Activated T-helper 17 cell treated with anti-CD3 and anti-CD28 coated beads, Interleukin-2, amount 50 U/mL, for 72 hours (primary cell): ENCODE measurements at regions not wholly inside any gene's neighbourhood (a gene's known extent, or its start where the extent isn't known, plus 50 kb on each side); places are given as distances from the start of the nearest gene placed in this dataset.

Source experiments
- ATAC-seq: fragments of 150-1000 bp; cut with Tn5 transposase; replicated peaks from 2 replicates; pipeline ENCODE4 v1.10.0; 2021; ENCODE audit warnings: mild to moderate bottlenecking, moderate library complexity
- H3K27ac Mint-ChIP-seq: one replicate; pipeline ENCODE4 v1.8.0; 2022; ENCODE audit warnings: mixed read lengths
- H3K27me3 Mint-ChIP-seq: one replicate; pipeline ENCODE4 v1.8.0; 2022; ENCODE audit warnings: mixed read lengths
- H3K36me3 Mint-ChIP-seq: one replicate; pipeline ENCODE4 v1.8.0; 2022; ENCODE audit warnings: low read depth, mild to moderate bottlenecking, mixed read lengths
- H3K4me1 Mint-ChIP-seq: one replicate; pipeline ENCODE4 v1.8.0; 2022; ENCODE audit warnings: mixed read lengths
- H3K4me3 Mint-ChIP-seq: one replicate; pipeline ENCODE4 v1.8.0; 2022; ENCODE audit warnings: mild to moderate bottlenecking, mixed read lengths
- H3K9me3 Mint-ChIP-seq: one replicate; pipeline ENCODE4 v1.8.0; 2022; ENCODE audit warnings: mixed read lengths

- Mint-ChIP-seq H3K9me3 (peaks cover 7% of the 10 kb centered on the region), H3K27me3 (no peaks in the 10 kb centered on the region), H3K4me3 (no peak overlapping the region), H3K36me3 (no peaks in the 10 kb centered on the region), H3K27ac (no peak overlapping the region), H3K4me1 (no peaks in the 10 kb centered on the region)
- no peak for ATAC-seq
These were observed 877.7 kb upstream of the CDH8 start for GRCh38 chr16:62913924-62914323.

GRCh38 chr16:62913333-62913732, 877.1 kb upstream of the CDH8 start:
- no peaks in the 10 kb centered on the region for H3K36me3 Mint-ChIP-seq
- peaks cover 12% of the 10 kb centered on the region for H3K9me3 Mint-ChIP-seq
- H3K4me1 Mint-ChIP-seq: no peaks in the 10 kb centered on the region
- H3K27ac Mint-ChIP-seq: no peak overlapping the region
- no peak for ATAC-seq
- no peak overlapping the region for H3K4me3 Mint-ChIP-seq
- no peaks in the 10 kb centered on the region for H3K27me3 Mint-ChIP-seq

GRCh38 chr16:62909597-62909996, 873.4 kb upstream of the CDH8 start:
- Mint-ChIP-seq H3K27me3 (no peaks in the 10 kb centered on the region), H3K27ac (no peak overlapping the region), H3K9me3 (peaks cover 15% of the 10 kb centered on the region), H3K4me1 (no peaks in the 10 kb centered on the region), H3K36me3 (no peaks in the 10 kb centered on the region), H3K4me3 (no peak overlapping the region)
- no peak for ATAC-seq

GRCh38 chr16:62907562-62907961, 871.3 kb upstream of the CDH8 start:
- Mint-ChIP-seq H3K27ac (no peak overlapping the region), H3K4me3 (no peak overlapping the region), H3K9me3 (peaks cover 19% of the 10 kb centered on the region), H3K4me1 (no peaks in the 10 kb centered on the region), H3K36me3 (no peaks in the 10 kb centered on the region), H3K27me3 (no peaks in the 10 kb centered on the region)
- no peak for ATAC-seq

DNA sequence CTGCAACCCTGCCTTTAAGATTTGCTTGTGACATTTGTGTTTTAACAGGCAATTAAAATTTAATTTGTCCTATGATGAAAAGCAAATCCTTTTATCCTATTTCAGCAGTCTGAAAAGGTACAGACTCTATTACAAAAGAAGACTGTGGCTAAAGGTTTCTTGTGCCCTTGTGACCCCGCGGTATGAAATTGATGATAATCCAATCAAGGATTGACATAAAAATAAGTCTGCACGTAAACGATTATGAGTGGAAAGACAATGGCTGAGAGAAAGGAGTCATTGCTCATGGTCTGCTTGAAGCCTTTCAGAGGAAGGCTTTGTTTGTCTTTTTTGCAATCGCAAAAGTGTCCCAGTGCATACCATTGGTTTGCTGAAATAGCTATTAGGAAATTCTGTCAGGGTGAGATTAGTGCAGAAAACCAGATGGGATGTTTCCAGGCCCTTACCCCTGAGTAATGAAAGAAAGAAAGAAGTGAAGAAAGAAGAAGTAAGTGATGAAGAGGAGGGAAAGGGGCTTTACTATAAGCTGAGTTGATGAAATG, 867.8 kb upstream of the CDH8 start:
- no peaks in the 10 kb centered on the region for H3K4me1 Mint-ChIP-seq
- no peak overlapping the region for H3K4me3 Mint-ChIP-seq
- no peak for ATAC-seq
- H3K27ac Mint-ChIP-seq: no peak overlapping the region
- no peaks in the 10 kb centered on the region for H3K36me3 Mint-ChIP-seq
- H3K27me3 Mint-ChIP-seq: no peaks in the 10 kb centered on the region
- peaks cover 16% of the 10 kb centered on the region for H3K9me3 Mint-ChIP-seq

DNA sequence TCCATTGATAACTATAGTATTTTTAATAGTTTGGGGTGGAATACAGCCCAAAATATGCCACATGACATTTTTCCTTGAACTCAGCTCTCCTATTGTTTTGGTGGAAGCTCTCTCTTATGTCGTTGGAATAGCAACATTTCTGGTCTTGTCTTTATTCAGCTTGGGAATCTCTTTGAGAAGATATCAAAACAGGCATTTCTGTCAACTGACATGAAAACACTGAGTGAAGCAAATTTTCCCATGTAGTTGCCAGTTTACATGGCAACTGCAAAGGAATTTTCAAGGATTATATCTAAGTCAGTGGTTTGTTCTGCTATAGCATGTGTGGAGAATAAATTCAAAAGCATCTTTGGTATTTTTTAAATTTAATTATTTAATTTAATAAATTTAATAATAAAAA, 863.5 kb upstream of the CDH8 start:
- Mint-ChIP-seq H3K4me1 (no peaks in the 10 kb centered on the region), H3K4me3 (no peak overlapping the region), H3K9me3 (peaks cover 21% of the 10 kb centered on the region), H3K36me3 (no peaks in the 10 kb centered on the region), H3K27me3 (no peaks in the 10 kb centered on the region), H3K27ac (no peak overlapping the region)
- no peak for ATAC-seq

GRCh38 chr16:62889097-62889496, 852.9 kb upstream of the CDH8 start:
- ATAC-seq: no peak
- Mint-ChIP-seq H3K4me3 (no peak overlapping the region), H3K4me1 (no peaks in the 10 kb centered on the region), H3K36me3 (no peaks in the 10 kb centered on the region), H3K27ac (no peak overlapping the region), H3K27me3 (no peaks in the 10 kb centered on the region), H3K9me3 (peaks cover 28% of the 10 kb centered on the region)

- Mint-ChIP-seq H3K36me3 (no peaks in the 10 kb centered on the region), H3K4me3 (no peak overlapping the region), H3K9me3 (peaks cover 18% of the 10 kb centered on the region), H3K27ac (no peak overlapping the region), H3K27me3 (no peaks in the 10 kb centered on the region), H3K4me1 (no peaks in the 10 kb centered on the region)
- no peak for ATAC-seq
These were observed 847.3 kb upstream of the CDH8 start for GRCh38 chr16:62883509-62883908.

DNA sequence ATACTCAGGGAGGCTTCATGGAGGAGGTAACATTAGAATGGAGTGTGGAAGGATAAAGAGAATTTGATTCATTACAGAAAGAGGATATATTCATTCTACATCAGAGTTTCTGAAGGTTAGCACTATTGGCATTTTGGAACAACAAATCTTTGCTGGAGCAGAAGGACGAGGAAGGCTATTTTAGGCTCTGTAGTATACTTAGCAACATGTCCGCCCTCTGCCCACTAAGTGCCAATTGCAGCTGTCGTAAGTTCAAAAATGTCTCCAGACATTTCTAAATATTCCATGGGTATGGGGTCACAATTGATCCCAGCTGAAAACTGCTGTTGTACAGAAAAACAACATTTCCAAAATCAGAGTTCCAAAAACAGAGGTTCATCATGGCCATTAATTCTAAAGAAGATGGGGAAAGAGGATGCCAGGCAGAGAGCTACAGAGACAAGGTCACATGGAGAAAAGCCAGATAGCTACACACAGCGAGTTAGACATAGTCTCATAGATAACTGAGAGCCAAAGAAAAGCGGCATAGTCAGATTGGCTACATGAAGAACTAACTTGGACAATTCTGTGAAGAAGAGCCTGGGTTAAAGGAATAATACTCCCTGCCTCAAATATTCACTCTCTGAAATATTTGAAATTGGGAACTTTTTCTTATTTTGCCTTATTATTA, 846.4 kb upstream of the CDH8 start:
- Mint-ChIP-seq H3K27me3 (no peaks in the 10 kb centered on the region), H3K36me3 (no peaks in the 10 kb centered on the region), H3K9me3 (peaks cover 16% of the 10 kb centered on the region)

GRCh38 chr16:62876133-62876532, 839.9 kb upstream of the CDH8 start:
- Mint-ChIP-seq H3K36me3 (no peaks in the 10 kb centered on the region), H3K27me3 (no peaks in the 10 kb centered on the region), H3K9me3 (peaks cover 24% of the 10 kb centered on the region), H3K4me1 (no peaks in the 10 kb centered on the region), H3K27ac (no peak overlapping the region), H3K4me3 (no peak overlapping the region)
- no peak for ATAC-seq

More for the DNA sequence above, 846.4 kb upstream of the CDH8 start:
- ATAC-seq: no peak
- Mint-ChIP-seq H3K27ac (no peak overlapping the region), H3K4me1 (no peaks in the 10 kb centered on the region), H3K4me3 (no peak overlapping the region)

- Mint-ChIP-seq H3K4me3 (no peak overlapping the region), H3K27ac (no peak overlapping the region), H3K27me3 (no peaks in the 10 kb centered on the region), H3K36me3 (no peaks in the 10 kb centered on the region), H3K4me1 (no peaks in the 10 kb centered on the region), H3K9me3 (peaks cover 24% of the 10 kb centered on the region)
- no peak for ATAC-seq
These were observed 836.1 kb upstream of the CDH8 start for GRCh38 chr16:62872339-62872738.

DNA sequence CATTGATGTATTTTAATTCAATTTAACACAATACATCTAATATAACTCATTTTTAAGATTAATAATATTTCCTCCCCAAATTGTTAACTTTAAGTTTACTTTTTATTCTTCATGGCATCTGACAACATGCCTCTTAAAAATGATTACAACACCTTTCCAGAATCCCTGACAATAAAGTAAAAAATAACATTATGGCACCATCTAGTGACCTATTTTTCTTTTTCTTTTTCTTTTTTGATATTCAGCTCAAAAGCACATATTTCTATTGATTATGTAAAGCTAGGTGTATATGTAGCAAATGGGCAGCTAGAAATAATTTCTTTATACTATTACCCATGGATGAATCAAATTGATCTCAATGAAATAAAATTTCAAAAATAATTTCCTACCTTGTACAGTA, 834.3 kb upstream of the CDH8 start:
- Mint-ChIP-seq H3K4me1 (no peaks in the 10 kb centered on the region), H3K27ac (no peak overlapping the region)

GRCh38 chr16:62869837-62870236, 833.6 kb upstream of the CDH8 start:
- Mint-ChIP-seq H3K4me1 (no peaks in the 10 kb centered on the region), H3K27me3 (no peaks in the 10 kb centered on the region), H3K36me3 (no peaks in the 10 kb centered on the region), H3K9me3 (peaks cover 13% of the 10 kb centered on the region), H3K4me3 (no peak overlapping the region), H3K27ac (no peak overlapping the region)
- no peak for ATAC-seq

More for the DNA sequence above, 834.3 kb upstream of the CDH8 start:
- ATAC-seq: no peak
- no peak overlapping the region for H3K4me3 Mint-ChIP-seq
- H3K27me3 Mint-ChIP-seq: no peaks in the 10 kb centered on the region
- H3K36me3 Mint-ChIP-seq: no peaks in the 10 kb centered on the region
- peaks cover 19% of the 10 kb centered on the region for H3K9me3 Mint-ChIP-seq

DNA sequence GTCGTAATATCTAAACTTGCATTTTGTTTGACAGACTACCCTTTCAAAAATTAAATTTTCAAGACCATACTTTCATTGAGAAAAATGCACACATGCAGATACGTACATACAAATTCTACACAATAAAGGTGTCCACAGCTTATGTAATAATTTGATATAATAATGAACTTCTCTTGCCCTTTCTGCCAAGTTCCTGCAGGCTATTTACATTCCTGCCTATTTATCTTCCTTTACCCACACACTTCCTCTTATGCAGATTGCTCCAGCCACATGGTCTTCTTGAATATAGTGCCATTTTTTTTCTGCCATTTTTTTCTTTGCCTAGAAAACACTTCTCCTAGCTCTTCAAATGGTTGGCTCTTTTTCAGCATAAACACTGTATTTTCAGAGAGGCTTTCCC, 826.9 kb upstream of the CDH8 start:
- ATAC-seq: no peak
- Mint-ChIP-seq H3K27me3 (no peaks in the 10 kb centered on the region), H3K36me3 (no peaks in the 10 kb centered on the region), H3K27ac (no peak overlapping the region), H3K4me3 (no peak overlapping the region), H3K4me1 (no peaks in the 10 kb centered on the region), H3K9me3 (peaks cover 19% of the 10 kb centered on the region)

DNA sequence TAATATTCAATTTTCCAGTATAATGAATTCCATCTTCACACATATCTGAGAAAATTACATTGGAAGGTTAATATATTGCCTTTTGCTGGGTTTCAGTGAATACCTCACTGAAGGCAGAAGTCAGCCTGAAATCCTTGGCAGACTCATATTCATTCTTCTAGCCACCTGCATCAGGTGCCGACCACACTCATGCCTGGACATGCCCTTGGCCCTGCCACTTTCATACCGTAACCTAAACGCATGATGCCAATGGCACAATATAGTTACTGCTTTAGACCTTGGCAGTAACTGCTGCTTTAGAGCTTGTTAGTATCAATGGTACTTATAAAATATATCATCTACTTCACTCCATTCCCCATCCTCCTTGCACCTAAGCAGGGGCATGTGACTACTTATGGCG, 817.6 kb upstream of the CDH8 start:
- Mint-ChIP-seq H3K36me3 (no peaks in the 10 kb centered on the region), H3K27me3 (no peaks in the 10 kb centered on the region), H3K9me3 (peaks cover 20% of the 10 kb centered on the region), H3K4me1 (no peaks in the 10 kb centered on the region), H3K27ac (no peak overlapping the region), H3K4me3 (no peak overlapping the region)
- ATAC-seq: no peak
